Right kidney (tissue), 1 donor: ENCODE measurements at regions not wholly inside any gene's neighbourhood (a gene's known extent, or its start where the extent isn't known, plus 50 kb on each side); places are given as distances from the start of the nearest gene placed in this dataset.
"Not testable (repeated sequence)": the region's sequence is repeated elsewhere in the genome, so short reads cannot be mapped to it uniquely, and the experiment has no call there.

Source experiments
- DNase-seq: peaks from one replicate; pipeline ENCODE4 v3.0.0-alpha.2; 2016

DNA sequence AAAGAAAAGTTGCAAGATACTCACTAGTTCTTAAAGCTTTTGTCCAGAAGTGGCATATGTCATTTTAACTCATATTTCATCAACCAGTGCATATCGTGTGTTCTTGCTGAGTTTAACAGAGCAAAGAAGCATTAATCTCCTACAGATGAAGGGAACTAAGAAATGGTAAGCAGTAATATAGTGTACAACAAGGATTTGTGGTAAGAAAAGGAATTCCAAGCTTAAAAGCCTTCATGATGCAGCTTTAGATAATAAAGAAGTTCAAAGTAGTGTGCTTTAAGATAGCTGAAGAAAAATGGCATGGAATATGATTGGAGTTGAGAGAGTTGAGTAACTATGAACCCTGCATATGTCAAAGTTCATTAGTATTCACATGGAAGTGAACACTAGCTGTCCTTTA, 649.8 kb upstream of the FSHR start:
- no peak for DNase-seq

DNA sequence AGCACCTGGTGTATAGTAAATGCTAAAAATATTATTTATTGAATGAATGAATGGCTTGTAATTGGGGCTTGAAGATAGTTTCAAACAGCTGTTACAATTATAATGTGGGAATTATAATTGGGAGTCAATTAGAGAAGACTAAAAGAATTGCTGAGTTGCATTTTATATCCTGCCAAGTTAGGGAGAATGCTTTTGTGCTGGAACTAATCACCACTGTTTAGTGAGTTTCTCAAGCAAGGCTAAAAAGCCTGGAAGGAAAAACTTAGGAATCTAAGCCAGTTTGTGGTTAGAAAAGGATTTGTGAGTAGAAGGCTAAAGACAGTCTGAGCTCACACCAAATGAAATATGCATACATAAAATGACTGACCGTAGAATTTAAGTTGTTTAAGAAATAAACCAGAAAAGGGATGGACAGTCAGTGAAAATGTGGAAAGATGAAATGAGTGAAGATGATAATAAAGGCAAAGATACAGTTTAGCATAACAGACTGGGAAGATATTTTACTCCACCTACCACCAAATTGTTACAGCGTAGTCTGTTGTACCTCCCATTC, 647.7 kb upstream of the FSHR start:
- DNase-seq, result no peak

DNA sequence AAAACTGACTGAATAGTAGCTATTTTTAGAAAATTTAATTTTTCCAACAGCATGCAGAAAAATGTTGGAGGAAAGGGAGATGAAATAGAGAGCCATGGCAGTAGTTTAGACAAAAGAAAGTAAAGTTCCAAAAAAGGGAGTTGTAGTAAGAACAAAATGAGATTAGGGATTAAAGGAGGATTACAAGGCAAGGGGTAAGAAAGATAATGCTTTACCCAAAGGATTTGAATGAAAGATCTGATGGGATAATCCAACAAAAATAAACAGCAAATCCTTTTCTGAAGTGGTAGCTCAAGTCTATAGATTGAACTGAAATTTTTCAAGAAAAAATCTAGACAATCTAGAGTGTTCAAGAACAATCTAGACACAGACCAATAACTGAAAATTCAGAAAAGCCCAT, 644.3 kb upstream of the FSHR start:
- DNase-seq, result no peak

DNA sequence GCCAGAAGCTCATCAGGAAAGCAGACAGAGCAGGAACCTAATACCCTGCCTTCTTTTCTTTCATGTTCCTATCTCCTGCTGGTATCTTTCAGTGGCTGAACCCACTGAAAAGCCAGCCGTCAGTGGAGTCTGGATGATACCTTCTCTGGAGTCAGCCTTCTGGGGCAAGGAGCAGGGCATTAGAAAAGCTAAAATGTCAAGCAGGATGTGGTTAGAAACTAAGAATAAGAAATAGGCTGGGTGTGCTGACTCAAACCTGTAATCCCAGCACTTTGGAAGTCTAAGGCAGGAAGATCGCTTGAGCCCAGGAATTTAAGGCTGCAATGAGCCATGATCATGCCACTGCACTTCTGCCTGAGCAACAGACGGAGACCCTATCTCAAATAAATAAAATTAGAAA, 642.0 kb upstream of the FSHR start:
- DNase-seq, result no peak

DNA sequence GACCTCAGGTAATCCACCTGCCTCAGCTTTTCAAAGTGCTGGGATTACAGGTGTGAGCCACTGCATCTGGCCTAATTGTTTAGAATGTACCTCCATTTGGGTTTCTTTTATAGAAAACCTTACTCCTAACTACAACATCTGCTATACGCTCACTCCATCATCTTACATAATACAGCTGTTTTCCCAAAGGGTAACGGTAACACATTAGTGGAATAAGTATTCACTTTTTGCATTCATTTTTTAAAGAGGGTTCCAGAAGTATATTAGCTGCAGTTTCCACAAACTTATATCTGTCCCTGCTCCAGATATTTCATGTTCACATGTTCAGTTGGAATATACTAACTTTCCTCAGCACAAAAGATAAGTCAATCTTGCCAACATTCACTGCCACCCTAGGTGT, 640.1 kb upstream of the FSHR start:
- DNase-seq, result no peak

DNA sequence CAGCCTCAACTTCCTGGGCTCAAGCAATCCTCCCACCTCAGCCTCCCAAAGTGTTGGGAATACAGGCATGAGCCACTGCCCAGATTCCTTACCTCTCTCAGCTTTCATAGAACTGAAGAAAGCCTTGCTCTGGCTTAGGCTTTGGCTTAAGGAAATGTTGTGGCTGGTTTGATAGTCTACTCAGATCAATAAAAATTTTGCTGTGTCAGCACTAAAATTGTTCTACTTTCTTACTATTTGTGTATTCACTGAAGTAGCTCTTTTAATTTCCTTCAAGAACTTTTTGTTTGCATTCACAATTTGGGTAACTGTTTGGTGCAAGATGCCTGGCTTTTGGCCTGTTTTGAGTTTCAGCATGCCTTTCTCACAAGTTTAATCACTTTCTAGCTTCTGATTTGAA, 634.0 kb upstream of the FSHR start:
- no peak for DNase-seq

DNA sequence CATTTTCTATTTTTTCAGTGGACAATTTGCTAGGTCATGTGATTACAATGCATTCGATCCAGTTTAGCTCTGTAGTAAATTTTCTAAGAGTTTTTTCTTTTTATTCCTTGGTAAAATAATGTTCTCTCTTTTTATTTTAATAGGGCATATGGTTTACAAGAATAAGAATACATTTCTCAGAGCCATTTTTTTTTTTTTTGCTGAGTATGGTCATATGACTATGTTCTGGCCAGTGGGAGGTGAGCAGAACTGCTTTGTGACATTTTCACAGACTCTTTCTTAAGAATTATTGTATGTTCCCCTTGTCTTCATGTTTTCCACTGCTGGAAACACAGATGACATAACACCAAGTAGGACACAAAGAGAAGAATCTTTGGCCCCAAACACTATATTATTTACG, 626.6 kb upstream of the FSHR start:
- no peak for DNase-seq

DNA sequence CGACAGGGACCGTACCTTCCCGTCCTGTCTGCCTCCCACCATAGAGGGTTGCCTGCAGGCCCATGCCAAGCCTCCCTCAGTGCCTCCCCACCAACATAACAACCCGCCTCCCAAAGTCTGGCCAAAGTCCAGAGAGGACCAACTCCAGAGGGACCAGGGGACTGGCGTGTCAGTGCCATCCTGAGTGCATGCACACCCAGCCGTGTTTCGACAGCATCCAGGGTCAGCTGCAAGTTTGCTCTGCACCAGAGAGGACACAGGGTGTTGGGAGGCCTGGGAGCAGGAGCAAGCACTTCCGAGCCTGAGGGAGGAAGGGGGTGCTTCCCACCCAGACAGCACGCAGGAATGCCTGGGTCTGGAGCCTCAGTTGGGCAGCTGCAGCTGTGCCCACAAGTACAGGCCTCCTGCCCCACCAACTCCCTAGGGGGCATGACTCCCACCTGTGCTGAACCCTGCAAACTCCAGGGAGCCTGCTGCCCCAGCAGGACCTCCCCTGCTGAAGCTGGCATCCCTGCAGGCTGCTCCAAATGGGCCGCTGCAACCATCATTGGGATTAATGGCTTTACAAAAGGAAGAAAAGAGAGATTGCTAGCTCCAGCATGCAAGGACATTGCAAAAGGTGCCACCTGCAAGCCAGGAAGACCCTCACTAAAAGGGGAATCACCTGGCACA, 618.1 kb upstream of the FSHR start:
- no peak for DNase-seq

DNA sequence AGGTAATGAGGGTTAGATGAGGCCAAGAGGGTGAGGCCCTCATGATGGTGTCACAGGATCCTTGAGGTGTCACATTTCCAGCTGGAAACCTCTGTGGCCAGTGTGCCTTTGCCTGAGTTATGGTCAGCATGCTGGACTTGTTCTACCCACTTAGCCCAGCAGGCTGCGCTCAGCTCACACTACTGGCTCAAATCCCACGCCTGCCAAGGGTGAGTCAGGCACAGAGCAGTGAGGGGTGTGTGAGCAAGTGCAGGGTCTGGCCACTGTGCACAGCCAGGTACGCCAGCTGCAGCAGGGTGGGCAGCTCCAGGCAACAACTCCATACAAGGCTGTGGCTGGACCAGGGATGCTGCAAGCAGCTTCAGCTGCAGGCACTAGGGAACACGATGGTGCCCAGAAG, 616.6 kb upstream of the FSHR start:
- peak; percentile 11 for DNase-seq

DNA sequence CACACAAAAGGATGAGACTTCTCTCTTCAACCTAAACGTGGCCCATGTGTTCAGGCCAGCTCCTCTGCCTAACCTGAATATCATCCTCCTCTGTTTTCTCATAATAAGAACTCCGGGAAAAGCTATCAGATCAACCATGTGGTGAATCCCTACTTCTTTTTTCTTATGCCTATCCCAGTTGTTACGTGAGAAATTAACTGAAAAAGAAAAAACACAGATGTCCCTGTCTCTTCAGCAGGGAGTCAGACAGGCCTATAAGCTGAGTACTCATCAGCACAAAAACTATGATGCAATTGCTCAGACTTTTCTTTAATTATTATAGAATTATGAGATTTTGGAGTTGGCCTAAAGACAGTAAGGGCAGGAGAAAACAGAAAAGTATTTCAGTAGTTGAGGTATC, 613.0 kb upstream of the FSHR start:
- DNase-seq, result no peak

DNA sequence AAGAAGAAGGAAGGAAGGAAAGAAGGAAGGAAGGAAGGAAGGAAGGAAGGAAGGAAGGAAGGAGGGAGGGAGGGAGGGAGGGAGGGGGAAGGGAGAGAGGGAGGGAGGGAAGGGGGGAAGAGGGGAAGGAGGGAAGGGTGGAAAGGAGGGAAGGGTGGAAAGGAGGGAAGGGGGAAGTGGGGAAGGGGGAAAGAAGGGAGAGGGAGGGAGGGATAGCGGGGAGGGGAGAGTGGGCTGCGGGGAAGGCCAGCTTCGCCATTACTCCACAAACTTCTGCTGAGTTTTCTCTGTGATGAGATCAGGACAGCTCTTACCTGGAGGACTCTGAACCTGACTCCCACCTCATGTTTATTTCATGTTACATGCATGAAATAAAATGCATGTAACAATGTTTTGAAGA, 601.5 kb upstream of the FSHR start:
- DNase-seq, result no peak

DNA sequence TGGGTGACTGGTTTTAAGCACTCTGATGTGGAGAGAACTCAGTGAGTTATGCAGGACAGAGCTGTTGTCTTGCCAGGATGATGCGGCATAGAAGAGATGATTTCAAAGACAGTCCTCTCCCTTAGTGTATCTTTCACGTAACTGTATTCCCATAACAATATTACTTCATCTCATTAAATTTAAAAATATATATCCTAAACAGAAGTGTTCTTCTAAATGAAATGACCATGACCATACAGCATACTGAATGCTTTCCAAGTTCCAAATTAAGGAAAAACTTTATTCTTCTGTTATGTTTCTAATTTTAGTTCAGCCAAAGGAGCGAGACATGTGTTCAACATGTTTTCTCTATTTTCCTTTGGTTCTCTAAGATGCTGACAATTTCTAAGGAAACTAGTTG, 600.1 kb upstream of the FSHR start:
- DNase-seq, result no peak

DNA sequence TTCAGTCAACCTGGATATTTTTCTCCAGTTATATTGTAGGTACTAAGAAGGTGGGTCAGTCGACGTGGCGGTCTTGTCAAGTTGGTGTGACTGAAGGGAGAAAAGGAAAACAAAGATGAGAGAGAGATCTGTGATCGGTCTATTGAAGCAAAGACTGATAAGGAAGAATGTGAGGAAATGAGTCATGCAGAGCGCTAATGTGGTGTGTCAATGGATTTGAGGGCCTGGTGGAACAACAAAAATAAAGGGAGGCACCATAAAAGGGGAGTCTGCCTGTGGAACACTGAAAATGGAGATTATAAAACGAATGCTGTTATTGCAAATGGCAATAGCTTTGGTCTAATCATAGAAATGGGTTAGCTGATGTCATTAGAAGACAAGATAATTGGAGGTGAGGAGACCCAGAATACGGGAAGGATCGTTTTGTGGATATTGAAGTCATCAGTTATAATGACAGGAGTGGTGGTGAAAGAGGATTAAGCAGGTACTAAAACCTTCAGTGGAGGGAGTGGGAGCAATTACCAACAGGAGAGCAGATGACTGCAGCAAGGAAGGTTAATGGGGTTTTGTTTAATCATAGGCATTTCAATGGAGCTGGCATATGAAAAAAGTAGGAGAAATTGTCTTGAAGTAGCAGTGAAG, 599.1 kb upstream of the FSHR start:
- no peak for DNase-seq

DNA sequence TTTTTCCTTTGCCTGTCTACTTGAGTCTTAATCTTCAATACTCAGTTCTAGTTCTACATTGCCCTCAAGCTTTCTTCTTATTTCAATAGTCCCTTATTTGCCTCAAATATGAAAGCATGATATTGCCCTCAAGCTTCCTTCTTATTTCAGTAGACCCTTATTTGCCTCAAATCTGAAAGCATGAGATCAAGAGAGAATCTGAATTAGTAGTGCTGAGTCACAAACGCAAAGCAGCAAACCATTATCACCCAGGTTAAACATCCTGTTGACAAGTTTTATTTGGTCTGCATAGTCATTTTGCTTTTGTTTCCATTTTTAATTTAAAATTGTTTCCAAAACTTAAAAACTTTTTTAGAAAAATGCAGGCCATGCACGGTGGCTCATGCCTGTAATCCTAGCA, 583.3 kb upstream of the FSHR start:
- no peak for DNase-seq

DNA sequence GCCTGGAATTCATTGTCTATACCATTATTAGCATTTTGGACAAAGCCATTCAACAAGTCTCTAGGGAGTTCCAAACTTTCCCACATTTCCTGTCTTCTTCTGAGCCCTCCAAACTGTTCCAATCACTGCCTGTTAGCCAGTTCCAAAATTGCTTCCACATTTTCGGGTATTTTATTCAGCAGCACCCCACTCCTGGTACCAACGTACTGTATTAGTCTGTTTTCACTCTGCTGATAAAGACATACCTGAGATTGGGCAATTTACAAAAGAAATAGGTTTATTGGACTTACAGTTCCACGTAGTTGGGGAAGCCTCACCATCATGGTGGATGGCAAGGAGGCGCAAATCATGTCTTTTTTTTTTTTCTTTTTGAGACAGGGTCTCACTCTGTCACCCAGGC, 578.6 kb upstream of the FSHR start:
- DNase-seq, result not testable (repeated sequence)

DNA sequence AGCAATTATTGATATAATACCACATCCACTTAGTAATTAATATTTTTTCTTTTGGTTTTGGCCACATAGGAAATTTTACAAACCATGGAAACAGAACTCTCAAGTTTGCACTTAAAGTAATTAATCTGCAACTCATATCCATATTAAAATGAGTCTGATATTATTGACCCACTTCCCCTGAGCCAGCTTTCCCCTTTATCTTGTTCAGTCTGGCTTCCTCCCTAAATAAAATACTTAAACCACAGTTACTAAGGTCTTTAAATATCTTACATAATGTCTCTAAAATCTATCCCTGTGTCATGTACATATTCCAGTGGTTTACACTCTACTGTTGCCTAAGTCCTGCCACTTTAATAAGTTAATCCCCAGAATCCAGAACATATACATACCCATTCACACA, 564.9 kb upstream of the FSHR start:
- DNase-seq, result no peak

DNA sequence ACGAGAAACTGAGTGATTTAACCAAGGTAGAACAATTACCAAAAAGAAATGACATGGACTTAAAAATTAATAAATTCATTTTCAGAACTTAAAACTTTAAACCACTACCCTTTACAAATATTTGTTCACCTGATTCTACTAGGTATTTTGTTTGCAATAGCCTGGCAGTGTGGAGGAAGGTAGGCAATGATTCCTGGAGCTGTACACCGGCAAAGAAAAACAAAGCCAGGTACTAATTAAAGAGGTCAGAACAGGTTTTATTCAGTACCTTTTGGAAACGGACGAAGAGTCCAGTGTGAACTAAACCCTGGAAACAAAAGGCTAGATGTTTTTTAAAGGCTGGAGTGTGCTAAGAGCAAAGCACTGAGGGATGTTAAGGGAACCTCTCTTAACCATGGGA, 561.3 kb upstream of the FSHR start:
- no peak for DNase-seq

DNA sequence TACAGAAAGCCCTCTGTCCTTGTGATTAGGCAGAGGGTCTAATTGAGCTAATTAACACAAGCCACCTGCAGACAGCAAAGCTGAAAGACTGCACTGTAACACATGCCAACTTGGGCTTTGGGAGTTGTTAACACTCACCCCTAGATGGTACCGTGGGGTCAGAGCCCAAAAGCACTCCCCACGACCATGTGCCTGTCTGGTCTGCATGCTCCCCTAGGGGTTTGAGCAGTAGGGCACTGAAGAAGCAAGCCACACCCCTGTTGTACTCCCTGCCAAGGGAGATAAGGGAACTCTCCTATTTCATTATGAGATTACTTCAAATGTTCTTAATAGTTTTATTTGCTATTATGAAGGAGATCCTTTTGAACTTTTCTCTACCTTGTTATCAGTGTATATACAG, 560.1 kb upstream of the FSHR start:
- no peak for DNase-seq

DNA sequence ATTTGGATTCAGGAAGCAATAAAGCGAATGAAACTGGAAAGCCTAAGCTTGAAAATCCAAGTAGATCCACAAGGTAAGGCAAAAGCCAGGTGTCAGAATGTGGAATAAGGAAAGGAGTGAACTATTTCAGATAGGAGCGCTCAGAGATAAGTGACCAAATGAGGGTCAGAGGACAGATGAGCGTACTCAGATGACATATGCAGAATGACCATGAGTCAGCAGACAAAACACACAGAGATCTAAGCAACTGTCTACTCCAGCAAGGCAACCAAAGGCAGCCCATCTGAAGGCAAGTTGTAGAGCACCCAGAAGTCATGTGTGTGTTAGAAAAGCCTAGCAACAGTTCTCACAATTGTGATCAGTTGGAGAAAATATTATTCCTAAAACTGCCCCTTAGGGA, 548.4 kb upstream of the FSHR start:
- DNase-seq, result no peak

DNA sequence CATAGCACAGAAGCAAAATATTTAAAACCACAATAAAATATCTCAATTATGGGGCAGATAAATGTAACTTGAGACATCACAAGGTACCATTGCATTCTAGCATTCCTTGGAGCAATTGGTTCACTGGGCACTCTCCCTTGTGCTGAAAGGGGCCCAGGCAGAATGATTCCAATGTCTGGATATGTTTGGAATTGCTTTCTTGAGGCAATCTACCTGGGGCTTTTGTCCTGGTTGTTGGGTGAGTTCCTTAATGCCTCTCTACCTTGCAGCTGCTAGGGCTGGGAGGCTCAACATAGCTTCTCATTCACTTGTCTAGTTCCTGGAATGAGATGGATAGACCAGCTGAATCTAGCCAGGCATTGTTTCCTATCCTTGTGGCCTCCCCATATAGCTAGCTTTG, 539.6 kb upstream of the FSHR start:
- no peak for DNase-seq

DNA sequence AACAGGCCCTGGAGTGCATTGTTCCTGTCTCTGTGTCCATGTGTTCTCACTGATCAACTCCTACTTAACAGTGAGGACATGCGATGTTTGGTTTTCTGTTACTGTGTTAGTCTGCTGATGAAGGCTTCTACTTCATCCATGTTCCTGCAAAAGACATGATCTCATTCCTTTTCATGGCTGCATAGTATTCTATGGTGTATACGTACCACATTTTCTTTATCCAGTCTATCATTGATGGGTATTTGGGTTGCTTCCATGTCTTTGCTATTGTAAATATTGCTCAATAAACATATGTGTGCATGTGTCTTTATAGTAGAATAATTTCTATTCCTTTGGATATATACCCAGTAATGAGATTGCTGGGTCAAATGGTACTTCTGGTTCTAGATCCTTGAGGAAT, 537.7 kb upstream of the FSHR start:
- not testable (repeated sequence) for DNase-seq

DNA sequence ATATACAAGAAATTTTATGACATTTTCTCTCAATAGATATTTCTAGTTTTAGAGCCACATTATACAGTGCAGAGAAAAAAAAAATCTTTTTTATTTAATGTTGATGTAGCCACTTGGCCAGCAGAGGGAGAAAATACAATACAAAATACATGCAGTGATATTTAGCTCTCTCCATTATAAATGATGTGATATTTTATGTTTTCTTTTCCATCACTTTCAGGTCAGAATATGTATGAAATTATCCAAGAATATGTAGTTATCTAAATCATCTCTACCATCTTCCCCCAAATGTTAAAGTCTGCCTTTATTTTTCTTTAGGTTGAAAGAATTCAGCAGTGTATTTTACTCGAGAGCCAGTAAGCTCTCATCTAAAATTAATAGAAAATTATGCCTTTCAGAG, 533.6 kb upstream of the FSHR start:
- DNase-seq, result no peak

DNA sequence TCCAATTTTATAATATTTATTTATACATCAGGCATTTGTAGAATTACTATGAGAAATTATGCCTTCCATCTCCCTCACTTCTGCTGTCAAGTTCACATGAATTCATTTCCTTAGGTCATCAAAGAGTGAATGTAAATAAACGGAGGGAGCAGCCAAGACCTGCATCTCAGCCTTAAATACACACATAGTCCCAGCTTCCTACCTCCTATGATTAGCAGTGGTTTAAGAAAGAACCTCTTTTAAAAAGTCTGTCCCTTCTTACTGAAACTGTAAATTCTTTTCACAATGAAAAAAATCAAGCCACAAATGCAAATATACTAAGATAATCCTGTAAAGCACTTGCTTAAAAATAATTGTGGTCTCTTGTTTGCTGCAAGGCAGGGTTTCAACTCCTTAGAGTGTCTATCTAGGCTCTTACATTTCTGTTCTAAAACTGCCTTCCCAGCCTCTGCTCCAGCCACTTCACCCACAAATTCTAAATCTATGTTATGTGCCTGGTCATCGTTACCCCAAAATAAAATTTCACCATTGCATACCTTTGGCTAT, 532.7 kb upstream of the FSHR start:
- no peak for DNase-seq

DNA sequence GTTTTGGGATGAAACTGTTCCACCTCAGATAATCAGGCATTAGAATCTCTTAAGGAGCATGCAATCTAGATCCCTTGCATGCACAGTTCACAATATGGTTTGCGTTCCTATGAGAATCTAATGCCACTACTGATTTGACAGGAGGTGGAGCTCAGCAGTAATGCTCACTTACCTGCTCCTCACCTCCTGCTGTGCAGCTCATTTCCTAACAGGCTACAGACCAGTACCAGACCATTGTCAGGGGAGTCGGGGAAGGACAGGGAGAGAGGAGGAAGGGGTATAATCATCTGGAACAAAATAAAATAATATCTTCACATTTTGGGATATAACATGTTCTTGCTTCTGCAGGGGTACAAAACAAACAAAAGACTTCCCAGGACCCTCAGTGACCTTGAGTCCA, 532.0 kb upstream of the FSHR start:
- no peak for DNase-seq
